ENCODE measurements at regions not wholly inside any gene's neighbourhood (a gene's known extent, or its start where the extent isn't known, plus 50 kb on each side); places are given as distances from the start of the nearest gene placed in this dataset.

- DNase-seq (ENCODE audit: low read depth): no peak
Measured at GRCh38 chr7:41339913-41340676, 362.8 kb downstream of the INHBA start.

GRCh38 chr7:41336981-41337380 is 365.9 kb downstream of the INHBA start:
- DNase-seq (ENCODE audit: low read depth): no peak

- no peak for DNase-seq (ENCODE audit: low read depth)
Measured at GRCh38 chr7:41336455-41336952, 366.4 kb downstream of the INHBA start.

GRCh38 chr7:41334071-41334862 is 368.6 kb downstream of the INHBA start:
- no peak for DNase-seq (ENCODE audit: low read depth)

- peak; percentile 69 for DNase-seq (ENCODE audit: low read depth)
Measured at GRCh38 chr7:41333511-41333910, 369.4 kb downstream of the INHBA start.

GRCh38 chr7:41331194-41331593 is 371.7 kb downstream of the INHBA start:
- no peak for DNase-seq (ENCODE audit: low read depth)

- no peak for DNase-seq (ENCODE audit: low read depth)
Measured at GRCh38 chr7:41328544-41328943, 374.3 kb downstream of the INHBA start.

- DNase-seq (ENCODE audit: low read depth): no peak
Measured at GRCh38 chr7:41328131-41328530, 374.8 kb downstream of the INHBA start.

- no peak for DNase-seq (ENCODE audit: low read depth)
Measured at GRCh38 chr7:41326616-41327015, 376.3 kb downstream of the INHBA start.

- DNase-seq (ENCODE audit: low read depth): no peak
Measured at GRCh38 chr7:41323806-41324205, 379.1 kb downstream of the INHBA start.

GRCh38 chr7:41319581-41319980 is 383.3 kb downstream of the INHBA start:
- DNase-seq (ENCODE audit: low read depth): no peak

GRCh38 chr7:41316410-41316809 is 386.5 kb downstream of the INHBA start:
- no peak for DNase-seq (ENCODE audit: low read depth)

GRCh38 chr7:41315764-41316163 is 387.1 kb downstream of the INHBA start:
- DNase-seq (ENCODE audit: low read depth): no peak

- no peak for DNase-seq (ENCODE audit: low read depth)
Measured at GRCh38 chr7:41313171-41313570, 389.7 kb downstream of the INHBA start.

- no peak for DNase-seq (ENCODE audit: low read depth)
Measured at GRCh38 chr7:41312235-41312634, 390.7 kb downstream of the INHBA start.

GRCh38 chr7:41311301-41311700 is 391.6 kb downstream of the INHBA start:
- no peak for DNase-seq (ENCODE audit: low read depth)

GRCh38 chr7:41306486-41306885 is 396.4 kb downstream of the INHBA start:
- no peak for DNase-seq (ENCODE audit: low read depth)

GRCh38 chr7:41305001-41305400 is 397.9 kb downstream of the INHBA start:
- no peak for DNase-seq (ENCODE audit: low read depth)

GRCh38 chr7:41303709-41304108 is 399.2 kb downstream of the INHBA start:
- DNase-seq (ENCODE audit: low read depth): no peak

- no peak for DNase-seq (ENCODE audit: low read depth)
Measured at GRCh38 chr7:41298409-41298808, 404.5 kb downstream of the INHBA start.

GRCh38 chr7:41297166-41297565 is 405.7 kb downstream of the INHBA start:
- no peak for DNase-seq (ENCODE audit: low read depth)

GRCh38 chr7:41295455-41295815 is 407.5 kb downstream of the INHBA start:
- DNase-seq (ENCODE audit: low read depth): no peak

Data from HS-27A (cell line).